Heart left ventricle (tissue), 13 donors: ENCODE measurements at regions not wholly inside any gene's neighbourhood (a gene's known extent, or its start where the extent isn't known, plus 50 kb on each side); places are given as distances from the start of the nearest gene placed in this dataset.

Experiments
- CTCF ChIP-seq, 12 donors: fragments of 200-600 bp; sonication (generic) in 4 of 12; IDR thresholded peaks; one replicate each; pipeline versions ENCODE4 v1.5.0 to v1.8.0; 2018 to 2022; ENCODE audit warnings: antibody characterized with exemption in 12 of 12, mild to moderate bottlenecking in 5 of 12
- POLR2A ChIP-seq, 2 donors: fragments of 450-650 bp; IDR thresholded peaks; one replicate each; pipeline ENCODE4 v1.6.1; 2017; ENCODE audit warnings: antibody characterized with exemption in 2 of 2, mild to moderate bottlenecking in 2 of 2, moderate library complexity in 2 of 2
- donor health status: ischemic (EF 13 %, LVEDD 7.1; RV severe dilation, severe dysfunction).
- donor health status: DM: no; HTN: yes; CAD: no.
- donor health status: DM: no; HTN: no; CAD: no.
- donor health status: ischemic (EF 25% LVEDD 6.9; RV normal size, moderate dysfunction).
- donor health status: ischemic (EF 25% LVEDD 5.7; RV mildly dilated, moderate dysfunction).
- donor health status: ischemic (EF 35%, LVEDD 5.7; RV mildly dilated, moderate dysfunction).
- donor health status: nonischemic (EF 11% LVEDD 7.7; RV severe dilation, severe dysfunction).
- donor health status: DM: yes; HTN: yes; CAD: no.
- donor health status: PGD.
- donor health status: ischemic (EF 29% LVEDD 5.4; RV normal size, mild dysfunction).
- donor health status: nonischemic (EF 23%, LVEDD 6.1; RV moderate dilation, normal function).

GRCh38 chr11:105334025-105334714 lies 194.6 kb upstream of the CARD18 start:
- TF ChIP-seq CTCF (IDR thresholded peaks at IDR 0.05) = no peak
- TF ChIP-seq POLR2A (IDR thresholded peaks at IDR 0.05) = no peak
